GM12878 (cell line): ENCODE measurements at regions not wholly inside any gene's neighbourhood (a gene's known extent, or its start where the extent isn't known, plus 50 kb on each side); places are given as distances from the start of the nearest gene placed in this dataset.

Experiments used
- ATAC-seq: fragments of 200-7000 bp; cut with Tn5 transposase; 3 replicates; pipeline ENCODE4 v1.9.1; 2020; ENCODE audit warnings: mild to moderate bottlenecking, moderate library complexity
- BruUV-seq: library from RNA; stranded (reverse); fragments of 400-500 nt; replicated peaks from 2 replicates; lab custom pipeline; 2021; lab: Mats Ljungman, UMichigan
- CTCF ChIA-PET: fragments of 300-600 bp; sonication (Branson Sonifier 250); formaldehyde crosslinking; extraction: SDS; loops from one replicate; lab custom pipeline; 2021; ENCODE audit warnings: inconsistent platforms; lab: Yijun Ruan, JAX
- POLR2A ChIA-PET: fragments of 350-600 bp; formaldehyde crosslinking; extraction: SDS; loops from one replicate; lab custom pipeline; 2021; ENCODE audit warnings: inconsistent platforms; lab: Charles Lee
- RAD21 ChIA-PET: fragments of 300-600 bp; sonication (Branson Sonifier 250); formaldehyde crosslinking; loops from one replicate; lab custom pipeline; 2023; ENCODE audit warnings: antibody characterized with exemption; ENCODE audit not compliant: unreplicated experiment; lab: Charles Lee
- SMC1A ChIA-PET: fragments of 300-600 bp; sonication (Branson Sonifier 250); formaldehyde crosslinking; loops from one replicate; lab custom pipeline; 2023; ENCODE audit not compliant: unreplicated experiment, uncharacterized antibody; lab: Charles Lee
- DNase-seq: peaks from one replicate; pipeline ENCODE4 v3.0.0-alpha.2; 2011; ENCODE audit warnings: low read depth, low spot score
- FAIRE-seq: peaks from 3 replicates; lab custom pipeline; 2011; peaks lifted over from hg19 to GRCh38; lab: Jason Lieb, UNC
- H2AFZ ChIP-seq: 2 replicates; pipeline ENCODE4 v1.6.0; 2011; ENCODE audit warnings: low read depth, low read length, control low read depth; ENCODE audit not compliant: control insufficient read depth
- H3K27ac ChIP-seq: 2 replicates; pipeline ENCODE4 v1.5.1; 2011; ENCODE audit warnings: control low read depth; ENCODE audit not compliant: control insufficient read depth, insufficient read depth
- H3K27me3 ChIP-seq, 2 experiments: replicated peaks in 1 of 2; 2 replicates each; pipeline versions ENCODE4 v1.6.0 to v1.6.1; 2011; ENCODE audit warnings: low read length in 1 of 2; ENCODE audit not compliant: control insufficient read depth in 2 of 2, insufficient read depth in 2 of 2
- H3K36me3 ChIP-seq, 2 experiments: 2 replicates each; pipeline ENCODE4 v1.5.1; 2011; ENCODE audit warnings: low read length in 1 of 2; ENCODE audit not compliant: control insufficient read depth in 2 of 2, insufficient read depth in 2 of 2
- H3K4me1 ChIP-seq: 2 replicates; pipeline ENCODE4 v1.6.1; 2011; ENCODE audit warnings: mild to moderate bottlenecking, low read length, moderate library complexity, mixed read lengths; ENCODE audit not compliant: control insufficient read depth, insufficient read depth
- H3K4me2 ChIP-seq: 2 replicates; pipeline ENCODE4 v1.6.0; 2011; ENCODE audit warnings: control low read depth; ENCODE audit not compliant: control insufficient read depth, insufficient read depth
- H3K4me3 ChIP-seq: fragments of 200-600 bp; sonication (generic); 2 replicates; pipeline ENCODE4 v1.5.1; 2016
- H3K79me2 ChIP-seq: 2 replicates; pipeline ENCODE4 v1.6.0; 2011; ENCODE audit warnings: low read length; ENCODE audit not compliant: control insufficient read depth, insufficient read depth
- H3K9ac ChIP-seq: 2 replicates; pipeline ENCODE4 v1.8.0; 2011; ENCODE audit warnings: low read length, control low read depth, mixed read lengths; ENCODE audit not compliant: control insufficient read depth, insufficient read depth
- H3K9me3 ChIP-seq: replicated peaks from 3 replicates; pipeline ENCODE4 v1.5.1; 2011; ENCODE audit warnings: mild to moderate bottlenecking, low read length; ENCODE audit not compliant: control insufficient read depth, insufficient read depth
- H4K20me1 ChIP-seq: 2 replicates; pipeline ENCODE4 v1.6.0; 2011; ENCODE audit not compliant: control insufficient read depth, insufficient read depth
- ATF2 ChIP-seq: IDR thresholded peaks from 2 replicates; pipeline ENCODE4 v1.6.1; 2012; ENCODE audit warnings: low read length, inconsistent platforms
- EED ChIP-seq: sonication (generic); IDR thresholded peaks from 2 replicates; pipeline ENCODE4 v1.6.1; 2016; ENCODE audit warnings: antibody characterized with exemption, low read depth
- NR2F1 ChIP-seq: fragments of 450-650 bp; conservative IDR thresholded peaks from 2 replicates; pipeline ENCODE4 v1.6.1; 2017; ENCODE audit warnings: mild to moderate bottlenecking
- POLR2AphosphoS5 ChIP-seq: IDR thresholded peaks from 2 replicates; pipeline ENCODE4 v1.6.1; 2011; ENCODE audit warnings: mild to moderate bottlenecking, low read length, inconsistent platforms
- TCF12 ChIP-seq: IDR thresholded peaks from 2 replicates; pipeline ENCODE4 v1.6.1; 2011; ENCODE audit warnings: low read depth, mild to moderate bottlenecking, low read length
- WGBS: methylation state at CpG from one replicate; pipeline ENCODE4 v1.1.6; 2016; ENCODE audit warnings: low lambda C conversion rate; ENCODE audit not compliant: insufficient replicate concordance, insufficient coverage; ENCODE audit errors: missing lambda C conversion rate; 5-methylcytosine and 5-hydroxymethylcytosine counted together
- in situ Hi-C: fragments of 300-500 bp; cut with MboI; formaldehyde crosslinking; loops from 9 replicates; pipeline ENCODE4 v1.14.3; 2018; ENCODE audit warnings: mixed read lengths
- intact Hi-C: fragments of 100-400 bp; cut with micrococcal nuclease; formaldehyde crosslinking; loops from one replicate; pipeline ENCODE4 v1.14.2; 2022; ENCODE audit not compliant: unreplicated experiment

- Histone ChIP-seq H2AFZ (peak overlapping the region; percentile 93), H3K4me3 (peak overlapping the region; percentile 54; the same call in 1 of the 2 replicates), H3K27me3 (no peaks in the 10 kb centered on the region), H3K27ac (0 out of 2 replicates have a peak overlapping the region, but pooled peaks have one; percentile 37), H4K20me1 (no peaks in the 10 kb centered on the region), H3K36me3 (no peaks in the 10 kb centered on the region), H3K4me2 (peak overlapping the region; percentile 85), H3K9me3 (no peaks in the 10 kb centered on the region), H3K79me2 (no peaks in the 10 kb centered on the region), H3K4me1 (no peaks in the 10 kb centered on the region), H3K9ac (no peak overlapping the region; the same call in 1 of the 2 replicates)
- in situ Hi-C loops, result no loop called here
- FAIRE-seq (peak; percentile 61), ATAC-seq (peak; percentile 72), DNase-seq (no peak)
- no TSS peak for BruUV-seq
- ChIA-PET RAD21 (no interaction called here), CTCF (interaction anchor here (1.1 kb wide), 1 partner anchor 43 kb away, joined by 3 read pairs; no protein-coding TSS in a partner anchor), SMC1A (no interaction called here), POLR2A (interaction anchor here (0.6 kb wide), 1 partner anchor 1597 kb away, joined by 3 read pairs; no protein-coding TSS in a partner anchor)
- intact Hi-C loops, result no loop called here
- 0 out of 2 replicates have a peak, but pooled peaks have one; percentile 17 for TF ChIP-seq EED
- no peak for TF ChIP-seq POLR2AphosphoS5
- TF ChIP-seq TCF12, result no peak
- TF ChIP-seq NR2F1, result 0 out of 2 replicates have a peak, but pooled peaks have one; percentile 31
- TF ChIP-seq ATF2, result no peak
- 36% methylated on average over 8 of the region's 8 CpGs for whole genome bisulfite sequencing
These were observed 51.4 kb upstream of the RNF7 start for GRCh38 chr3:141686466-141687291.
